Endothelial cell of umbilical vein (primary cell): ENCODE measurements at regions not wholly inside any gene's neighbourhood (a gene's known extent, or its start where the extent isn't known, plus 50 kb on each side); places are given as distances from the start of the nearest gene placed in this dataset.

Experiments used
- BruUV-seq: library from RNA; stranded (reverse); fragments of 400-500 nt; replicated peaks from 2 replicates; lab custom pipeline; 2021; lab: Mats Ljungman, UMichigan
- CTCF ChIA-PET: fragments of 300-600, 350-600 bp; sonication (Branson Sonifier 250); formaldehyde crosslinking; loops from one replicate; lab custom pipeline; 2021; ENCODE audit warnings: antibody characterized with exemption, inconsistent platforms; lab: Charles Lee
- POLR2A ChIA-PET: fragments of 300-600, 350-600 bp; sonication (Branson Sonifier 250); formaldehyde crosslinking; loops from one replicate; lab custom pipeline; 2021; ENCODE audit warnings: antibody characterized with exemption, inconsistent platforms; lab: Charles Lee
- DNase-seq: peaks from one replicate; pipeline ENCODE4 v3.0.0-alpha.2; 2011; ENCODE audit warnings: low read depth, low spot score
- FAIRE-seq: peaks from 2 replicates; lab custom pipeline; 2011; peaks lifted over from hg19 to GRCh38; lab: Jason Lieb, UNC
- H2AFZ ChIP-seq: 2 replicates; pipeline ENCODE4 v1.6.0; 2012; ENCODE audit warnings: low read depth, low read length, control low read depth, inconsistent platforms
- H3K27ac ChIP-seq: 2 replicates; pipeline ENCODE4 v1.5.1; 2011; ENCODE audit warnings: low read depth, mild to moderate bottlenecking, control low read depth, low read length, moderate library complexity; ENCODE audit not compliant: insufficient read depth
- H3K27me3 ChIP-seq, 2 experiments: 2 replicates each; pipeline versions ENCODE4 v1.6.0 to v1.6.1; 2011; ENCODE audit warnings: low read length in 2 of 2, mixed read lengths in 1 of 2; ENCODE audit not compliant: control insufficient read depth in 2 of 2, insufficient read depth in 2 of 2
- H3K36me3 ChIP-seq, 2 experiments: 2 replicates in 1 of 2; 3 replicates in 1 of 2; pipeline ENCODE4 v1.5.1; 2011; ENCODE audit warnings: low read length in 2 of 2, mild to moderate bottlenecking in 1 of 2, moderate library complexity in 1 of 2; ENCODE audit not compliant: control insufficient read depth in 2 of 2, insufficient read depth in 2 of 2; ENCODE audit errors: extremely low read depth in 1 of 2
- H3K4me1 ChIP-seq: 3 replicates; pipeline ENCODE4 v1.5.1; 2011; ENCODE audit warnings: mild to moderate bottlenecking, low read length; ENCODE audit not compliant: control insufficient read depth, insufficient read depth; ENCODE audit errors: extremely low read depth
- H3K4me2 ChIP-seq: 2 replicates; pipeline ENCODE4 v1.6.1; 2011; ENCODE audit warnings: low read length, control low read depth, mixed read lengths; ENCODE audit not compliant: insufficient read depth
- H3K4me3 ChIP-seq, 3 experiments: fragments of 200-600 bp in 1 of 3; sonication (generic), shearing (Covaris generic) in 1 of 3; replicated peaks in 1 of 3; 2 replicates each; pipeline ENCODE4 v1.5.1; 2011 to 2016; ENCODE audit warnings: control low read depth in 3 of 3, low read length in 3 of 3, mild to moderate bottlenecking in 2 of 3, inconsistent platforms in 1 of 3, low read depth in 1 of 3, moderate library complexity in 1 of 3; ENCODE audit not compliant: insufficient read depth in 1 of 3
- H3K79me2 ChIP-seq: 2 replicates; pipeline ENCODE4 v1.6.0; 2012; ENCODE audit warnings: low read length, inconsistent platforms; ENCODE audit not compliant: control insufficient read depth, insufficient read depth
- H3K9ac ChIP-seq: replicated peaks from 2 replicates; pipeline ENCODE3; 2011; ENCODE audit warnings: low read length, control low read depth; ENCODE audit not compliant: insufficient read depth; ENCODE audit errors: extremely low read depth
- H3K9me1 ChIP-seq: replicated peaks from 3 replicates; pipeline ENCODE4 v1.6.0; 2011; ENCODE audit warnings: mild to moderate bottlenecking, low read length; ENCODE audit not compliant: control insufficient read depth, insufficient read depth; ENCODE audit errors: extremely low read depth
- H3K9me3 ChIP-seq: replicated peaks from 2 replicates; pipeline ENCODE4 v1.5.1; 2012; ENCODE audit warnings: low read length, inconsistent platforms; ENCODE audit not compliant: control insufficient read depth, insufficient read depth
- H4K20me1 ChIP-seq: replicated peaks from 2 replicates; pipeline ENCODE3; 2011; ENCODE audit warnings: mild to moderate bottlenecking, low read length; ENCODE audit not compliant: control insufficient read depth, insufficient read depth; ENCODE audit errors: extremely low read depth
- EZH2 ChIP-seq: IDR thresholded peaks from 2 replicates; pipeline ENCODE4 v1.6.1; 2012; ENCODE audit warnings: borderline replicate concordance, low read depth, mild to moderate bottlenecking, moderate library complexity, low read length, inconsistent platforms; ENCODE audit not compliant: severe bottlenecking
- FOS ChIP-seq: IDR thresholded peaks from 2 replicates; pipeline ENCODE4 v1.6.1; 2011; ENCODE audit warnings: mild to moderate bottlenecking, low read length, moderate library complexity, borderline replicate concordance; ENCODE audit not compliant: insufficient read depth
- GATA2 ChIP-seq: IDR thresholded peaks from 2 replicates; pipeline ENCODE4 v1.7.0; 2011; ENCODE audit warnings: low read depth, mild to moderate bottlenecking, moderate library complexity, mixed read lengths, low read length; ENCODE audit not compliant: insufficient read length, insufficient read depth
- MYC ChIP-seq: IDR thresholded peaks from one replicate; pipeline ENCODE4 v1.6.1; 2011; ENCODE audit warnings: mild to moderate bottlenecking, low read depth, low read length
- POLR2A ChIP-seq: IDR thresholded peaks from 2 replicates; pipeline ENCODE4 v1.6.1; 2012; ENCODE audit warnings: low read depth, mild to moderate bottlenecking, control low read depth, low read length
- dilution Hi-C: fragments of 300-500 bp; cut with MboI; formaldehyde crosslinking; loops from one replicate; pipeline ENCODE4 v1.15.0; 2019; ENCODE audit warnings: low sequenced_read_pairs; ENCODE audit not compliant: extremely low pct_ligation_motif_present
- intact Hi-C: fragments of 100-400 bp; cut with micrococcal nuclease; formaldehyde crosslinking; loops from one replicate; pipeline ENCODE4 v1.10.0; 2022
- TF ChIP-seq, protein P1 (sequence below), 2 donors: IDR thresholded peaks; 1 replicate in 1 of 2; 2 replicates in 1 of 2; pipeline ENCODE4 v1.5.1; 2011; ENCODE audit warnings: low read length in 2 of 2, mild to moderate bottlenecking in 2 of 2, moderate library complexity in 2 of 2, control low read depth in 1 of 2, inconsistent platforms in 1 of 2, low read depth in 1 of 2; ENCODE audit not compliant: insufficient read depth in 1 of 2; ENCODE audit errors: extremely low read depth in 1 of 2

GRCh38 chr4:23135792-23136645, 443.3 kb downstream of the GBA3 start:
- Histone ChIP-seq H3K27me3 (no peaks in the 10 kb centered on the region), H3K36me3 (no peaks in the 10 kb centered on the region), H3K9ac (no peak overlapping the region), H3K79me2 (no peaks in the 10 kb centered on the region), H4K20me1 (no peaks in the 10 kb centered on the region), H3K4me2 (no peak overlapping the region), H3K9me1 (no peaks in the 10 kb centered on the region), H2AFZ (no peak overlapping the region), H3K4me3 (no peak overlapping the region), H3K4me1 (no peaks in the 10 kb centered on the region), H3K27ac (no peak overlapping the region), H3K9me3 (no peaks in the 10 kb centered on the region)
- POLR2A ChIA-PET, result no interaction called here
- intact Hi-C loops, result no loop called here
- no TSS peak for BruUV-seq
- DNase-seq (peak; percentile 24), FAIRE-seq (peak; percentile 62)
- TF ChIP-seq, protein P1, sequence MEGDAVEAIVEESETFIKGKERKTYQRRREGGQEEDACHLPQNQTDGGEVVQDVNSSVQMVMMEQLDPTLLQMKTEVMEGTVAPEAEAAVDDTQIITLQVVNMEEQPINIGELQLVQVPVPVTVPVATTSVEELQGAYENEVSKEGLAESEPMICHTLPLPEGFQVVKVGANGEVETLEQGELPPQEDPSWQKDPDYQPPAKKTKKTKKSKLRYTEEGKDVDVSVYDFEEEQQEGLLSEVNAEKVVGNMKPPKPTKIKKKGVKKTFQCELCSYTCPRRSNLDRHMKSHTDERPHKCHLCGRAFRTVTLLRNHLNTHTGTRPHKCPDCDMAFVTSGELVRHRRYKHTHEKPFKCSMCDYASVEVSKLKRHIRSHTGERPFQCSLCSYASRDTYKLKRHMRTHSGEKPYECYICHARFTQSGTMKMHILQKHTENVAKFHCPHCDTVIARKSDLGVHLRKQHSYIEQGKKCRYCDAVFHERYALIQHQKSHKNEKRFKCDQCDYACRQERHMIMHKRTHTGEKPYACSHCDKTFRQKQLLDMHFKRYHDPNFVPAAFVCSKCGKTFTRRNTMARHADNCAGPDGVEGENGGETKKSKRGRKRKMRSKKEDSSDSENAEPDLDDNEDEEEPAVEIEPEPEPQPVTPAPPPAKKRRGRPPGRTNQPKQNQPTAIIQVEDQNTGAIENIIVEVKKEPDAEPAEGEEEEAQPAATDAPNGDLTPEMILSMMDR (IDR thresholded peaks at IDR 0.05; ENCODE audit: extremely low read depth in 1 of 2, insufficient read depth in 1 of 2, low read depth in 1 of 2, low read length in 2 of 2), result peak; percentile 24 to 37
- no peak for TF ChIP-seq MYC
- CTCF ChIA-PET, result interaction anchor here (1.0 kb wide), 1 partner anchor 1283 kb away, joined by 6 read pairs; no protein-coding TSS in a partner anchor
- dilution Hi-C loops, result no loop called here

DNA sequence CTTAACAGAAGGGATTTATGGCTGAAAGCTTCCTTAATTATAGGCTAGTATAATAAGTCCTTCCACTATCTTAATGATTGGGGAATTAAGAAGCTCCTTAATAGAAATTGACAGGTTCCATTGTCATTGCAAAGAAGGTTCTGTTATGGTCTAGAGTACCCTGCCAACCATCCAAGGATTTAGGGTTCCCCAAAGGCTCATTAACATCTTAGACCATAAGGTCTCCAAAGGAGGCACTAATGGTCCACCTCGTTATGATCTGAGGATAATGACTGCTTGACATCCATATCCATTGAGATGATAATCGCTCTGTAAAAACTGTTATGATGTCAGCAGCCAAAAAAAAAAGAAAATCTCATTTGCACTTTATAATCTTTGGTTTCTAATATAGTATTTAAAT, 441.6 kb downstream of the GBA3 start:
- DNase-seq (no peak), FAIRE-seq (no peak)
- ChIA-PET CTCF (no interaction called here), POLR2A (no interaction called here)
- TF ChIP-seq POLR2A (no peak), EZH2 (no peak), FOS (no peak), MYC (no peak), GATA2 (no peak)
- Histone ChIP-seq H3K9me1 (no peaks in the 10 kb centered on the region), H2AFZ (no peak overlapping the region), H3K79me2 (no peaks in the 10 kb centered on the region), H3K4me2 (no peak overlapping the region), H3K9ac (no peak overlapping the region), H3K4me1 (no peaks in the 10 kb centered on the region), H4K20me1 (no peaks in the 10 kb centered on the region), H3K36me3 (no peaks in the 10 kb centered on the region), H3K27me3 (no peaks in the 10 kb centered on the region), H3K4me3 (no peak overlapping the region), H3K27ac (no peak overlapping the region), H3K9me3 (no peaks in the 10 kb centered on the region)
- intact Hi-C loops, result no loop called here
- BruUV-seq, result no TSS peak
- dilution Hi-C loops, result no loop called here
